ENCODE measurements at regions not wholly inside any gene's neighbourhood (a gene's known extent, or its start where the extent isn't known, plus 50 kb on each side); places are given as distances from the start of the nearest gene placed in this dataset.
"Not testable (repeated sequence)": the region's sequence is repeated elsewhere in the genome, so short reads cannot be mapped to it uniquely, and the experiment has no call there.

DNA sequence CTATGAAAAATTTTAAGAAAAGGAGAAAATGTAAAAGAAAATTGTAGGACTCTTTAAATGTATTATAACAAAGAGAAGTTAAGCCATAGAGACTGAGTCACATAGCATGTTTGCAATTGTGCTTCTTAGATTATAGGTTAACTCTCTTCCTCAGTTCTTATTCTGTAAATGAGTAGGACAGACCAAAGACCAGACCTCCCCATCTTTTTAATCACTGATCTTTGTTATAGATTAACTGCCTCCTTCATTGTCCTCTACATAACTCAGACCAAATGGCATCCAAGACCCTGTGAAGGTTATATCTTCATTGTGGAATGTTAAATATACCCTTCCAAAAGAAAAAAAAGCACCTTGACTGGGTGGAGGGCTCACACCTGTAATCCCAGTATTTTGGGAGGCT, 316.9 kb upstream of the LRRTM4 start:
- FAIRE-seq: no peak

- no peak for FAIRE-seq
Observed at GRCh38 chr2:77862120-77862519, 339.9 kb upstream of the LRRTM4 start.

- FAIRE-seq: no peak
Observed at GRCh38 chr2:77864426-77864825, 342.2 kb upstream of the LRRTM4 start.

GRCh38 chr2:77866661-77867060, 344.5 kb upstream of the LRRTM4 start:
- FAIRE-seq: no peak

DNA sequence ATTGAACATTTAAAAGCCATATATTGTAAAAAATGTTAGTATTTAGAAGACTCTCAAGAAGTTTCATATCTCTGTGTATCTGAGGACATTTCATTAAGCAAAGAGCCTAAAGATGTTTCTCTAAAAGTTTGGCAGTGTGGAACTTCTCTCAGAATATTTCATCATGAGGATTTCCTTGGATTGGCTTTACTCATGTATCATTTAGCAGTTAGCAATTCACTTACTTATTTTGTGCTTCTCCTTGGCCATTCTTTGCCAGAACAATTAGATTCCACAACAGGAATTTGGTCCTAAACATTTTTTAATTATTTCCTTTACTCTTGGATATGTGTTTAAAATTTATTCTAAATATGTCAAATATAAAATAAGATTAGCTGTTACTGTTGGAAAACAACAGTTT, 345.0 kb upstream of the LRRTM4 start:
- FAIRE-seq: no peak

DNA sequence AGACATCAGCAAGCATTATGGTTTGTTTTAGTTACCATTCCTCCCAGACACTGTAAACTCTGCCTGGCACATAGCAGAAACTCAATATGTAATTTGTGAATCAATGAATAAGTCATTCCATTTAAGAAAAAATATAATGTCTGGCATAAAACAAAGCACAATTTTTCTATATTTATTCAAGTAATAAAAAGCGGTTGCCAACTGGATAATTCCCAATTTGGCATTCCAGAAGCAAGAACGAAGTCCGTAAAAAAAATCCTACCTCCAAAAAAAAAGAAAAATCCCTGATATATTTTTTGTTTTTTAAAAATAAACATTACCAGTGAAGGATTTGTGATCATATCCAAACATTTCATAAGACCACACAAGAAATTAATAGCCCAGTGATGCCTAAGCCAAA, 351.3 kb upstream of the LRRTM4 start:
- FAIRE-seq: no peak

- FAIRE-seq: not testable (repeated sequence)
Observed at GRCh38 chr2:77900211-77900610, 378.0 kb upstream of the LRRTM4 start.

DNA sequence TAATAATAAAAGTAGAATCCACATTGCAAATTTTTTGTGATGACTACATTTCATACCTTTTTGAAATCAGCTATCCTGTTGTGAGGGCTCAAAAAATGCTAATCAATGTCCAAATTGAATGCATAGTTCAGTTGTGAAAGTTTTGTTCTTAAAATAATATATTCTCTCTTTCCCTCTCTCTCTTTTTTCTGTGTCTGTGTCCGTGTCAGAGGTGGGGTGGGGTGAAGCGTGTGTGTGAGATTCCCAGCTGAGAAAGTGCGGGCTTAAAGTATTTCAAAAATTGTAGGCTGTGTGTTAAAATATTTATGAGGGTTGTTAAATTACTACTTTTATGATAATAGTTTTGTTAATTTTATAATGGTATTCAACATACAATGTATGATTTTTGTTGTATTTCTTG, 388.0 kb upstream of the LRRTM4 start:
- FAIRE-seq: no peak

- no peak for FAIRE-seq
Observed at GRCh38 chr2:77920838-77921366, 398.7 kb upstream of the LRRTM4 start.

DNA sequence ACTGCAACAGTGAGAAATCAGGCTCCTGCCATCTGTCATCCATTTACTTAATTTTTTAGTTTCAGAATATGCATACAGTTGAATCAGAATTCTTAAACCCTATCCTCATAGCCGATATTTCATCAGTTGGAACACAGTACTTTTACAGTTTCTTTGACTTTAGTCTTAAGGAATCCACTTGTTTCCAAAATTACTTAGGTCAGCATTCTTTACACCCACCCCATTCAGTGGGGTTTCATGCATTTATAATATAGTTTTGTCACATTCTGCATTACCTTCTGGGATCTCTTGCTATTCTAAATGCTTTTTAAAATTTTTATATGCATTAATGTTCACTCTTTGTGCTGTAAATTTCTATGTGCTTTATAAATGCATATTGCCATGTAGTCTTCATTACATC, 400.4 kb upstream of the LRRTM4 start:
- FAIRE-seq: no peak

GRCh38 chr2:77937366-77937765, 415.2 kb upstream of the LRRTM4 start:
- no peak for FAIRE-seq

- no peak for FAIRE-seq
Observed at GRCh38 chr2:77938462-77938861, 416.3 kb upstream of the LRRTM4 start.

GRCh38 chr2:77939370-77939769, 417.2 kb upstream of the LRRTM4 start:
- FAIRE-seq: no peak

DNA sequence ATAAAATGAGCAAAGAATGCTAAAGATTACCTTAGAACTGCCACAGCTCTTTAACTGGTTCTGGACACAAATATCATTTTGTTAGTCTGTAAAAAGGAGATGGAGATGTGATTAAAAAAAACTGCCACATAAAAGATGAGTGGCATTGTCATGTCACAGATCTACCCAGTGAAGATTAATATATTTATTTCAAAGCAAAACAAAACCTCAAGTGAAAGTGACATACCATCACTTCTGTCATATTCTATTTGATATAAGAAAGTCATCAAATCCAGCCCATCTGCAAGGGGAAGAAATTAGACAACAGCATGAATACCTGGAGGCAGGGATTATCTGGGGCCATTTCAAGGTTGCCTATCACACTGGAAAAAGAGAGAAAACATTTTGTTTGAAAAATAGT, 417.6 kb upstream of the LRRTM4 start:
- FAIRE-seq: no peak

DNA sequence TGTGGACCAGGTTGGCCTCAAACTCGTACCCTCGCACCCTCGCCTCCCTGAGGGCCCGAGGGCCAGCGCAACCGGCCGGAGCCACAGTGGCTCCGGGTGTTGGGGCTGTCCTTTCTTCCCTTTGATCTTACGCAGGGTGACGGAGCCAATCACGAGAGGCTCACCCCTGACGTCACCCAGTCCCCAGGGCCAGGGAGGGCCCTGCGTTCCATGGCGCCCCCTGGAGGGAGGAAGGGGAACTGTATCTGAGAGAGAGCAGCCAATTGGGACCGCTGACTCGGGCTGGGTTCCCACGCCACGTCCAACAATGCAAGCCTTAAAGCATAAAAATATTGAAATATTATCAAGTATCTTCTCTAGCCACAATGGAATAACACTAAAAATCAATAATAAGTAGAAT, 432.8 kb upstream of the LRRTM4 start:
- FAIRE-seq: no peak

GRCh38 chr2:77962943-77963342, 440.8 kb upstream of the LRRTM4 start:
- FAIRE-seq: no peak

- FAIRE-seq: no peak
Observed at GRCh38 chr2:77977471-77978063, 455.4 kb upstream of the LRRTM4 start.

- no peak for FAIRE-seq
Observed at GRCh38 chr2:77995161-77995560, 473.0 kb upstream of the LRRTM4 start.

GRCh38 chr2:77999376-77999775, 477.2 kb upstream of the LRRTM4 start:
- FAIRE-seq: no peak

- no peak for FAIRE-seq
Observed at GRCh38 chr2:78009289-78009688, 487.1 kb upstream of the LRRTM4 start.

- FAIRE-seq: no peak
Observed at GRCh38 chr2:78011251-78011650, 489.1 kb upstream of the LRRTM4 start.

DNA sequence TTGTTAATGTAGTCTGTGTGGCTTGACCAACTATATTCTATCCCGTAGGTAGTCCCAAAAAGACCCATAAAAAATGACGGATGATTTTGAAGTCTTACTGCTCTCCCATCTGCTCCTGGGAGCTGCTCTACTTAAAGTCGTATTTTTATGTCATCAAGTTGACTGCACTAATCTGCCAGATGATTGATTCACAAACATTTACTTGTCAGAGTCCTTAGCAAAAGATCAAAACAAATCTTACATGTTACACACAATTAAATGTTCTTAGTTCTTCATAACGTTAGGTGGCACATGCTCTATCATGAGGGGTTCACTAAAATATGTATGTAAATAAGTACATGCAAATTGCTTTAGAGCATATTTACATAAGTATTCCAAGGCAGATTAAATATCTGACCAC, 498.3 kb upstream of the LRRTM4 start:
- no peak for FAIRE-seq

DNA sequence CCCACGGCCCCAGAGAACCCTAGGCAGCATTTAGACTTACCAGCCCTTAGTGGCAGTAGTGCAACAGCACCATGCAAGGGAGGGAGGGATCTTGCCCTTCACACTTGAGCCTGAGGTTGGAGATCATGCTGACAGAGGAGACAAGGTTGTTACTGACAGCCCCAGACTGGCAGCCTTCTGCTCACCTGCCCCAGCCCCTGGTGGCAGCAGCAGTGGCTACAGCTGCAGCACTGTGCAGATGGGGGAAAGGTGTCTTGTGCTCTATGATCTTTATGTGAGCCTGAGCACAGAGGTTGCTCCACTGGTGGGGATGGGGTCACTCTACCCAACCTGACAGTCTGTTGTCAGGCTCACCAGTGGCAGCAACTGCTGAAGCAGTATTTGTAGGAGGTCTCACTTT, 501.2 kb upstream of the LRRTM4 start:
- no peak for FAIRE-seq

DNA sequence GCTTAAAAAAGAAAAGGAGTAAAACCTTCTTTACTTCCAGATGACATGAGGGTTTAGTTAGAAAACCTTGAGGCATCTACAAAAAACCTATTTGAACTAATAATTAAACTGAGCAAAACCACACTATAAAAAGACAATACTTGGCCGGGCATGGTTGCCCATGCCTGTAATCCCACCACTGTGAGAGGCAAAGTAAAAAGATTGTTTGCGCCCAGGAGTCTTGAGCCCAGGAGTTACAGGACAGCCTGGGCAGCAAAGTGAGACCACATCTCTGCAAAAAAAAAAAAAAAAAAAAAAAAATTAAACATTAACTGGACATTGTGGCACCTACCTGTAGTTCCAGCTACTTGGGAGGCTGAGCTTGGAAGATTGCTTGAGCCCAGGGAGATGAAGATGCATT, 502.8 kb upstream of the LRRTM4 start:
- FAIRE-seq: no peak

- no peak for FAIRE-seq
Observed at GRCh38 chr2:78029392-78029995, 507.3 kb upstream of the LRRTM4 start.

Measured in G401.6 (cell line).